Loucy (cell line): ENCODE measurements at regions not wholly inside any gene's neighbourhood (a gene's known extent, or its start where the extent isn't known, plus 50 kb on each side); places are given as distances from the start of the nearest gene placed in this dataset.

Source experiments
- H2AFZ ChIP-seq: fragments of 200-600 bp; sonication (generic); 2 replicates; pipeline ENCODE4 v1.6.0; 2016; ENCODE audit warnings: antibody characterized with exemption, mild to moderate bottlenecking, low read length, moderate library complexity
- H3F3A ChIP-seq: fragments of 200-600 bp; 2 replicates; pipeline ENCODE4 v1.6.0; 2016; ENCODE audit warnings: antibody characterized with exemption, low read depth, mild to moderate bottlenecking
- H3K27me3 ChIP-seq: fragments of 200-600 bp; sonication (generic); 2 replicates; pipeline ENCODE4 v1.6.1; 2014; ENCODE audit warnings: low read length, mild to moderate bottlenecking; ENCODE audit not compliant: insufficient read depth, poor library complexity, severe bottlenecking
- H3K36me3 ChIP-seq: fragments of 200-600 bp; sonication (generic); 2 replicates; pipeline ENCODE4 v1.6.1; 2016; ENCODE audit warnings: low read length; ENCODE audit not compliant: insufficient read depth
- H3K4me1 ChIP-seq: fragments of 200-600 bp; sonication (generic); 2 replicates; pipeline ENCODE4 v1.5.1; 2014; ENCODE audit warnings: low read length, mild to moderate bottlenecking; ENCODE audit not compliant: insufficient read depth, poor library complexity, severe bottlenecking
- H3K4me2 ChIP-seq: fragments of 200-600 bp; sonication (generic); 2 replicates; pipeline ENCODE4 v1.6.0; 2014; ENCODE audit warnings: antibody characterized with exemption, low read length, low read depth, mild to moderate bottlenecking; ENCODE audit not compliant: poor library complexity, severe bottlenecking
- H3K4me3 ChIP-seq: fragments of 200-600 bp; sonication (generic); 2 replicates; pipeline ENCODE4 v1.5.1; 2014; ENCODE audit warnings: low read length, mild to moderate bottlenecking, mixed read lengths; ENCODE audit not compliant: poor library complexity, severe bottlenecking
- H3K79me2 ChIP-seq: fragments of 200-600 bp; sonication (generic); 2 replicates; pipeline ENCODE4 v1.6.1; 2014; ENCODE audit warnings: low read length; ENCODE audit not compliant: insufficient read depth
- H3K9ac ChIP-seq: fragments of 200-600 bp; sonication (generic); 2 replicates; pipeline ENCODE4 v1.6.0; 2014; ENCODE audit warnings: mild to moderate bottlenecking, low read depth, low read length, moderate library complexity; ENCODE audit not compliant: poor library complexity, severe bottlenecking
- H3K9me2 ChIP-seq: fragments of 200-600 bp; sonication (generic); replicated peaks from 2 replicates; pipeline ENCODE4 v1.6.1; 2016; ENCODE audit warnings: low read depth, low read length, mixed read lengths
- H3K9me3 ChIP-seq: fragments of 200-600 bp; sonication (generic); 2 replicates; pipeline ENCODE4 v1.6.1; 2014; ENCODE audit warnings: mild to moderate bottlenecking, antibody characterized with exemption, low read length, low read depth; ENCODE audit not compliant: insufficient read depth
- H4K20me1 ChIP-seq: fragments of 200-600 bp; sonication (generic); 2 replicates; pipeline ENCODE4 v1.6.0; 2014; ENCODE audit warnings: antibody characterized with exemption, low read length, mild to moderate bottlenecking; ENCODE audit not compliant: insufficient read depth, poor library complexity, severe bottlenecking
- CTCF ChIP-seq: fragments of 200-600 bp; sonication (generic); conservative IDR thresholded peaks from 2 replicates; pipeline ENCODE4 v1.5.1; 2014; ENCODE audit warnings: mild to moderate bottlenecking, antibody characterized with exemption, low read length
- EZH2phosphoT487 ChIP-seq: fragments of 200-600 bp; IDR thresholded peaks from 2 replicates; pipeline ENCODE4 v1.6.1; 2018; ENCODE audit warnings: antibody characterized with exemption, mild to moderate bottlenecking, moderate library complexity, borderline replicate concordance

GRCh38 chr6:80527552-80528052 lies 421.1 kb downstream of the BCKDHB start:
- no peaks in the 10 kb centered on the region for H3F3A ChIP-seq
- H2AFZ ChIP-seq: no peak overlapping the region
- no peaks in the 10 kb centered on the region for H3K27me3 ChIP-seq
- no peak overlapping the region for H3K4me2 ChIP-seq
- H3K9me3 ChIP-seq: no peaks in the 10 kb centered on the region
- no peaks in the 10 kb centered on the region for H3K9me2 ChIP-seq
- no peak overlapping the region for H3K4me3 ChIP-seq
- H3K36me3 ChIP-seq: no peaks in the 10 kb centered on the region
- no peak for TF ChIP-seq CTCF
- no peak for TF ChIP-seq EZH2phosphoT487
- H3K9ac ChIP-seq: no peak overlapping the region
- H3K4me1 ChIP-seq: peaks cover 8% of the 10 kb centered on the region
- H4K20me1 ChIP-seq: no peaks in the 10 kb centered on the region
- no peaks in the 10 kb centered on the region for H3K79me2 ChIP-seq

- H3K9me2 ChIP-seq: no peaks in the 10 kb centered on the region
- no peaks in the 10 kb centered on the region for H3F3A ChIP-seq
- no peaks in the 10 kb centered on the region for H4K20me1 ChIP-seq
- H3K4me1 ChIP-seq: peaks cover 8% of the 10 kb centered on the region
- TF ChIP-seq EZH2phosphoT487 (no peak), CTCF (no peak)
- no peaks in the 10 kb centered on the region for H3K79me2 ChIP-seq
- H3K36me3 ChIP-seq: no peaks in the 10 kb centered on the region
- H3K9ac ChIP-seq: no peak overlapping the region
- H3K9me3 ChIP-seq: no peaks in the 10 kb centered on the region
- no peak overlapping the region for H3K4me2 ChIP-seq
- no peak overlapping the region for H3K4me3 ChIP-seq
- no peak overlapping the region for H2AFZ ChIP-seq
- no peaks in the 10 kb centered on the region for H3K27me3 ChIP-seq
These were observed 417.1 kb downstream of the BCKDHB start for GRCh38 chr6:80523531-80523997.

DNA sequence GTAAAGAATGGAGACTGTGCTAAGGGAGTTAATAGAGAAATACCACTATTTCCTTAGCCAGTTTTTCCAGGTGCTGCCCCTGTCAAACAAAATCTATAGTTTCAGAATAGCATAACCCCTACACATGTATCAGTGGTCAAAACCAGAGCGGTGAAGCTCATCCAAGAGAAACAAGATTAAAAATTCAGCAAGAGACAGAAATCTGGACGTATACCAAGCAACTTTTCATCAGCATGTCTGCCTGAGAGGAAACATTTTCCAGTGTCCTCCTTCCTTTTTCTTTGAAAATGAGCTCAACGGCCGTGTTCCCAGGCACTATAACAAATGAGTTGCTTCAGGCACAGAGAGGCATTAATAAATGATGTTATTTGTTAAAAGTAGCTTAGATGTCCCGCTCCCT lies 416.5 kb downstream of the BCKDHB start:
- TF ChIP-seq CTCF: no peak
- no peak for TF ChIP-seq EZH2phosphoT487
- H4K20me1 ChIP-seq: no peaks in the 10 kb centered on the region

More for the DNA sequence above, 416.5 kb downstream of the BCKDHB start:
- Histone ChIP-seq H3K9ac (no peak overlapping the region), H3K4me3 (no peak overlapping the region), H3F3A (no peaks in the 10 kb centered on the region), H3K79me2 (no peaks in the 10 kb centered on the region), H3K9me3 (no peaks in the 10 kb centered on the region), H3K9me2 (no peaks in the 10 kb centered on the region), H3K27me3 (no peaks in the 10 kb centered on the region), H2AFZ (no peak overlapping the region), H3K4me2 (no peak overlapping the region), H3K36me3 (no peaks in the 10 kb centered on the region), H3K4me1 (peaks cover 8% of the 10 kb centered on the region)
